B cell (primary cell): ENCODE measurements at regions not wholly inside any gene's neighbourhood (a gene's known extent, or its start where the extent isn't known, plus 50 kb on each side); places are given as distances from the start of the nearest gene placed in this dataset.

Experiments
- CTCF ChIP-seq: fragments of 200-600 bp; IDR thresholded peaks from one replicate; pipeline ENCODE4 v1.8.0; 2022; ENCODE audit warnings: antibody characterized with exemption, mild to moderate bottlenecking
- EZH2 ChIP-seq: IDR thresholded peaks from 2 replicates; pipeline ENCODE4 v1.6.1; 2012; ENCODE audit warnings: borderline replicate concordance, low read depth, mild to moderate bottlenecking, moderate library complexity, low read length; ENCODE audit not compliant: insufficient read depth, poor library complexity, severe bottlenecking

DNA sequence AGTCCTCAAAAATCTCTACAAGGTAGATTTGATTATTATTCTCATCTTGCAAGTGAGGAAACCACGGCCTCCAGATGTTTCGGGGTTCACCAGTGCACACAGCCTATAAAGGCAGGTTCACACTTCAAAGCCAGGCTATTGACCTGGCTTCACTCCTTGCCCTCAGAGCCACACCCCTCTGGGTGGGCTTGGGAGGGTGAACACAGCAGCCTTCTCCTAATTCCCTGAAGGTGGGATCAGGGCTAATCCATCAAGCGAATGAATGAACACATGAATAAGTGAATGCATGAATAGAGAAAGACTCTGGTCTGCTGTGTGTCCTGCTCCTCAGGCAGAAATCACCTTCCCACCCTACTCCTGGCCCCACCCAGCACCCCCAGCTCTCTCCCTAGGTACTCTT, 139.0 kb downstream of the CYLD start:
- TF ChIP-seq CTCF (no peak), EZH2 (no peak)
